Fibroblast of lung (primary cell): ENCODE measurements at regions not wholly inside any gene's neighbourhood (a gene's known extent, or its start where the extent isn't known, plus 50 kb on each side); places are given as distances from the start of the nearest gene placed in this dataset.

ENCODE experiments used
- DNase-seq, 2 donors: peaks; one replicate each; pipeline versions ENCODE4 v3.0.0 to v3.0.0-alpha.2; 2010; ENCODE audit warnings: low read depth in 2 of 2
- H2AFZ ChIP-seq: 2 replicates; pipeline ENCODE4 v1.5.1; 2012; ENCODE audit warnings: low read length, control low read depth, inconsistent platforms
- H3K27ac ChIP-seq: 2 replicates; pipeline ENCODE4 v1.5.1; 2011; ENCODE audit warnings: low read length, control low read depth; ENCODE audit not compliant: insufficient read depth
- H3K27me3 ChIP-seq: 2 replicates; pipeline ENCODE4 v1.5.1; 2011; ENCODE audit warnings: mild to moderate bottlenecking, low read length; ENCODE audit not compliant: control insufficient read depth, insufficient read depth
- H3K36me3 ChIP-seq: 2 replicates; pipeline ENCODE4 v1.5.1; 2011; ENCODE audit warnings: low read length; ENCODE audit not compliant: control insufficient read depth, insufficient read depth
- H3K4me1 ChIP-seq: 2 replicates; pipeline ENCODE4 v1.5.1; 2011; ENCODE audit warnings: low read length; ENCODE audit not compliant: control insufficient read depth, insufficient read depth; ENCODE audit errors: extremely low read depth
- H3K4me2 ChIP-seq: 2 replicates; pipeline ENCODE4 v1.5.1; 2011; ENCODE audit warnings: low read length, control low read depth; ENCODE audit not compliant: insufficient read depth; ENCODE audit errors: extremely low read depth
- H3K4me3 ChIP-seq, 4 experiments: fragments of 200-600 bp in 1 of 4; sonication (generic) in 1 of 4; replicated peaks in 1 of 4; 2 replicates each; pipeline ENCODE4 v1.5.1; 2011 to 2016; ENCODE audit warnings: low read length in 4 of 4, low read depth in 3 of 4, mild to moderate bottlenecking in 3 of 4, control low read depth in 2 of 4, inconsistent platforms in 1 of 4, mixed read lengths in 1 of 4; ENCODE audit not compliant: insufficient read depth in 1 of 4; ENCODE audit errors: control extremely low read depth in 1 of 4
- H3K79me2 ChIP-seq: 2 replicates; pipeline ENCODE4 v1.5.1; 2012; ENCODE audit warnings: mild to moderate bottlenecking, low read length, inconsistent platforms; ENCODE audit not compliant: control insufficient read depth, insufficient read depth
- H3K9ac ChIP-seq: 2 replicates; pipeline ENCODE4 v1.5.1; 2011; ENCODE audit warnings: mild to moderate bottlenecking, low read length, control low read depth; ENCODE audit not compliant: insufficient read depth
- H3K9me3 ChIP-seq: 2 replicates; pipeline ENCODE4 v1.5.1; 2012; ENCODE audit warnings: low read depth, low read length; ENCODE audit not compliant: control insufficient read depth, insufficient read depth
- H4K20me1 ChIP-seq: 2 replicates; pipeline ENCODE4 v1.5.1; 2011; ENCODE audit warnings: low read length; ENCODE audit not compliant: control insufficient read depth, insufficient read depth; ENCODE audit errors: extremely low read depth
- EZH2 ChIP-seq: IDR thresholded peaks from 2 replicates; pipeline ENCODE4 v1.5.1; 2012; ENCODE audit warnings: low read length, control low read depth, mild to moderate bottlenecking; ENCODE audit errors: missing control alignments
- TF ChIP-seq, protein P1 (sequence below), 2 donors: IDR thresholded peaks in 1 of 2; conservative IDR thresholded peaks in 1 of 2; 1 replicate in 1 of 2; 2 replicates in 1 of 2; pipeline ENCODE4 v1.5.1; 2011 to 2012; ENCODE audit warnings: low read length in 2 of 2, control low read depth in 1 of 2, inconsistent platforms in 1 of 2, low read depth in 1 of 2, mild to moderate bottlenecking in 1 of 2

DNA sequence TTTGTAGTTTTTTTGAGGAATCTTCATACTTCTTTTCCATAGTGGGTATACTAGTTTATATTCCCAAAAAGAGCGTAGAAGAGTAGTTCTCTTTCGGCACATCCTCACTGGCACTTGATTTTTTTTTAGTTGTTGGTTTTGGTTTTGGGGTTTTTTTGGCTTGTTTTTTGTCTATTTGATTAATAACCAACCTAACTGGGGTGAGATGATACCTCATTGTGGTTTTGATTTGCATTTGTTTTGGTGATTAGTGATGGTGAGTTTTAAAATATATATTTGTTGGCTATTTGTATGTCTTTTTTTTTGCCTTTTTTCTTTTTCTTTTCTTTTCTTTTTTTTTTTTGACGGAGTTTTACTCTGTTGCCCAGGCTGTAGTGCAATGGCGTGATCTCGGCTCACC, 69.7 kb upstream of the BTG1 start:
- H3K79me2 ChIP-seq = no peaks in the 10 kb centered on the region
- no peak for TF ChIP-seq EZH2
- TF ChIP-seq, protein P1, sequence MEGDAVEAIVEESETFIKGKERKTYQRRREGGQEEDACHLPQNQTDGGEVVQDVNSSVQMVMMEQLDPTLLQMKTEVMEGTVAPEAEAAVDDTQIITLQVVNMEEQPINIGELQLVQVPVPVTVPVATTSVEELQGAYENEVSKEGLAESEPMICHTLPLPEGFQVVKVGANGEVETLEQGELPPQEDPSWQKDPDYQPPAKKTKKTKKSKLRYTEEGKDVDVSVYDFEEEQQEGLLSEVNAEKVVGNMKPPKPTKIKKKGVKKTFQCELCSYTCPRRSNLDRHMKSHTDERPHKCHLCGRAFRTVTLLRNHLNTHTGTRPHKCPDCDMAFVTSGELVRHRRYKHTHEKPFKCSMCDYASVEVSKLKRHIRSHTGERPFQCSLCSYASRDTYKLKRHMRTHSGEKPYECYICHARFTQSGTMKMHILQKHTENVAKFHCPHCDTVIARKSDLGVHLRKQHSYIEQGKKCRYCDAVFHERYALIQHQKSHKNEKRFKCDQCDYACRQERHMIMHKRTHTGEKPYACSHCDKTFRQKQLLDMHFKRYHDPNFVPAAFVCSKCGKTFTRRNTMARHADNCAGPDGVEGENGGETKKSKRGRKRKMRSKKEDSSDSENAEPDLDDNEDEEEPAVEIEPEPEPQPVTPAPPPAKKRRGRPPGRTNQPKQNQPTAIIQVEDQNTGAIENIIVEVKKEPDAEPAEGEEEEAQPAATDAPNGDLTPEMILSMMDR (conservative IDR thresholded peaks at IDR 0.05 in 1 of 2, IDR thresholded peaks at IDR 0.05 in 1 of 2; ENCODE audit: low read depth in 1 of 2, low read length in 2 of 2) = no peak
- no peaks in the 10 kb centered on the region for H3K9me3 ChIP-seq
- H3K4me1 ChIP-seq = no peaks in the 10 kb centered on the region
- no peaks in the 10 kb centered on the region for H3K27me3 ChIP-seq
- no peak for DNase-seq
- no peak overlapping the region for H3K4me2 ChIP-seq
- no peaks in the 10 kb centered on the region for H3K36me3 ChIP-seq
- H3K4me3 ChIP-seq = no peak overlapping the region
- H3K27ac ChIP-seq = no peak overlapping the region
- H2AFZ ChIP-seq = no peak overlapping the region
- H3K9ac ChIP-seq = no peak overlapping the region
- no peaks in the 10 kb centered on the region for H4K20me1 ChIP-seq

DNA sequence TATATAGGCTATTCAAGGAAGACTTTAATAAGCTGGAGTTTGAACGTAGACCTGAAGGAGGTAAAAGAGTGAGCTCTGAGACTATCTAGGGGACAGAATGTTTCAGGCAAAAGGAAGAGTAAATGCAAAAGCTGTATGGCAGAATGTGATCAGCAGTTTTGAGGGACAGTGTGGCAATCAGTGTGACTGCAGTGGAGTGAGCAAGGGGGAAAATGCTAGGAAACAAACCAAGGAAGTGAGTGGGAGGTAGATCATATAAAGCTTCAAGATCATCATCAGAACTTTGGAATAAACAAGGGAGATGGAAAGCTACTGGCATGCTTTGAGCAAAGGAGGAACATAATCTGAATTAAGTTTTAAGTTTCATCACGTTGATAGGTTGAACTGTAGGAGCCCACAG, 67.5 kb upstream of the BTG1 start:
- Histone ChIP-seq H3K9ac (no peak overlapping the region), H4K20me1 (no peaks in the 10 kb centered on the region), H3K4me3 (no peak overlapping the region), H2AFZ (no peak overlapping the region), H3K4me2 (no peak overlapping the region), H3K27me3 (no peaks in the 10 kb centered on the region), H3K27ac (no peak overlapping the region), H3K79me2 (no peaks in the 10 kb centered on the region), H3K4me1 (no peaks in the 10 kb centered on the region), H3K9me3 (no peaks in the 10 kb centered on the region), H3K36me3 (no peaks in the 10 kb centered on the region)
- DNase-seq = no peak
- TF ChIP-seq EZH2 = no peak
- TF ChIP-seq, protein P1 (conservative IDR thresholded peaks at IDR 0.05 in 1 of 2, IDR thresholded peaks at IDR 0.05 in 1 of 2; ENCODE audit: low read depth in 1 of 2, low read length in 2 of 2) = no peak

DNA sequence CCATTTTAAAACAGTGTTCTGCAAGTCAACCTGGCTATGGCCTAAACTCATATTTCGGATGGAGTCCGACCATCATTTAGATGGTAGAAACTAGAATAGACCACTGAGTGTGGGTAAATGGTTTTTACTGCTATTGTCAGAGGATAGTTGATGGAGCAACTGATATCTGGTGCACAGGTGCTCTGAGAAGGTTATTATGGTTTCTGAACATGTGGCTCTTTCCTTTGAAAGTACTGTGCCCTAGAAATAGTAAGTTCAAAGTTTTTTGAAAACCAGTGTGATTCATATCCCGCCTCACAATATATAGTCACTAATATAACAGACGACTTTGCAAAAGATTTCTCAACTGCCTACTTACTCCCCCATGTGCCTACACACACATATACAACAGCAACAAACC, 64.4 kb upstream of the BTG1 start:
- Histone ChIP-seq H3K9me3 (no peaks in the 10 kb centered on the region), H3K79me2 (no peaks in the 10 kb centered on the region), H3K4me2 (no peak overlapping the region), H3K27me3 (no peaks in the 10 kb centered on the region), H3K9ac (no peak overlapping the region), H3K27ac (no peak overlapping the region), H4K20me1 (no peaks in the 10 kb centered on the region), H3K4me3 (no peak overlapping the region), H2AFZ (no peak overlapping the region), H3K36me3 (no peaks in the 10 kb centered on the region), H3K4me1 (no peaks in the 10 kb centered on the region)
- TF ChIP-seq, protein P1 (conservative IDR thresholded peaks at IDR 0.05 in 1 of 2, IDR thresholded peaks at IDR 0.05 in 1 of 2; ENCODE audit: low read depth in 1 of 2, low read length in 2 of 2) = no peak
- no peak for TF ChIP-seq EZH2
- no peak for DNase-seq
